ENCODE measurements at regions not wholly inside any gene's neighbourhood (a gene's known extent, or its start where the extent isn't known, plus 50 kb on each side); places are given as distances from the start of the nearest gene placed in this dataset.

DNA sequence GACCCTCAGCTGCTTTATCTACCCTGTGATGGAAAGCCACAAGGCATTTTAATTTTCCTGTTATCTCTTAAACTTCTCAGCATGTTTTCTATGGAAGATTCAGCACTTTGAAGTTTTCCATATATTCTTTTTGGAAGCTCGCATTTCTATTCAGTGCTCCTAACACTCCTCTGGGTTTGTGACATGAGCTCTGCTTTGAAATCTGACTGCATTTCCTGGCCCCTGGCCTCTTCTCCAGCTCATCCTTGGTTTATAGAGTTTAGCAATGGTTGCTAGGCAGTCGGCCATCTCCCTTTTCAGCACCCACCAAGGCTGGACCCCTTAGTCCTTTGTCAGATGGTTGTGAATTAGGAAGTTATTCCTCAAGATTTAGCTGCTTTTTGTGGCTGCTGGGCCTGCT, 150.6 kb downstream of the KCNA5 start:
- no peak for TF ChIP-seq CTCF (IDR thresholded peaks at IDR 0.05)
- TF ChIP-seq POLR2A (IDR thresholded peaks at IDR 0.05): no peak
- no peak for TF ChIP-seq POLR2AphosphoS5 (IDR thresholded peaks at IDR 0.05; ENCODE audit: insufficient read depth in 1 of 2, low read depth in 1 of 2)
